HL-60 (cell line): ENCODE measurements at regions not wholly inside any gene's neighbourhood (a gene's known extent, or its start where the extent isn't known, plus 50 kb on each side); places are given as distances from the start of the nearest gene placed in this dataset.

Experiments used
- DNase-seq, 2 experiments: peaks; one replicate each; pipeline ENCODE4 v3.0.0-alpha.2; 2010 to 2020; ENCODE audit warnings: low read depth in 1 of 2, low spot score in 1 of 2
- H3K27ac ChIP-seq: fragments of 250-450 bp; sonication (Bioruptor Pico); replicated peaks from 2 replicates; pipeline ENCODE4 v1.5.1; 2020; ENCODE audit warnings: mild to moderate bottlenecking, moderate library complexity
- H3K27me3 ChIP-seq: fragments of 250-450 bp; sonication (Bioruptor Pico); 2 replicates; pipeline ENCODE4 v1.5.1; 2021; ENCODE audit warnings: mild to moderate bottlenecking, moderate library complexity; ENCODE audit not compliant: insufficient read depth, poor library complexity, severe bottlenecking
- H3K4me3 ChIP-seq: replicated peaks from 2 replicates; pipeline ENCODE4 v1.5.1; 2011; ENCODE audit warnings: mild to moderate bottlenecking, control low read depth, low read length; ENCODE audit not compliant: insufficient read depth
- GABPA ChIP-seq: IDR thresholded peaks from 2 replicates; pipeline ENCODE4 v1.6.1; 2012; ENCODE audit warnings: low read depth
- POLR2AphosphoS5 ChIP-seq: IDR thresholded peaks from 2 replicates; pipeline ENCODE4 v1.6.1; 2012; ENCODE audit warnings: low read depth
- SPI1 ChIP-seq: IDR thresholded peaks from 2 replicates; pipeline ENCODE4 v1.6.1; 2012; ENCODE audit warnings: low read depth, mild to moderate bottlenecking, borderline replicate concordance
- TF ChIP-seq, protein P1 (sequence below): IDR thresholded peaks from 2 replicates; pipeline ENCODE4 v1.6.1; 2012; ENCODE audit warnings: low read depth; ENCODE audit not compliant: insufficient replicate concordance
- TF ChIP-seq, protein P2 (sequence below): IDR thresholded peaks from one replicate; pipeline ENCODE4 v1.5.1; 2011; ENCODE audit warnings: low read length, control low read depth, inconsistent platforms; ENCODE audit not compliant: insufficient read depth

DNA sequence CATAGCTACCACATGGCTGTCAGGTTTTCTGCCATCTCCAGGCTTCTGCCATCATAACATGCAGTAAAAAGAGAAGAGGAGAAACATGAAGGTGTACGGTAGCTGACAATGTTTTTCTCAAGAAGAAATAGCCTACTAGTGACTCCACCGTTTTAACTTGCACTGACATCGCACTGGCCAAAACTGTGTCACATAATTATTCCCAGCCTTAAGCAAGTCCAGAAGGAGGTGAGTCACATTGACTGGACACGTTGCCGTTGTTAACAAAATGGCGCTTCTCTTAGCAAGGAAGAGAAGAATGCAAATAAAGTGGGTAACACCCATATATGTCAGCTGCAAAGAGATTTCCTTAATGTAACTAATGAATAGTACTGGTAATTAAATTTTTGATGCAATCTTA lies 810.4 kb upstream of the SLC10A2 start:
- no peak overlapping the region for H3K4me3 ChIP-seq
- peaks cover 5% of the 10 kb centered on the region for H3K27me3 ChIP-seq
- H3K27ac ChIP-seq = no peak overlapping the region
- no peak for DNase-seq
- TF ChIP-seq, protein P1, sequence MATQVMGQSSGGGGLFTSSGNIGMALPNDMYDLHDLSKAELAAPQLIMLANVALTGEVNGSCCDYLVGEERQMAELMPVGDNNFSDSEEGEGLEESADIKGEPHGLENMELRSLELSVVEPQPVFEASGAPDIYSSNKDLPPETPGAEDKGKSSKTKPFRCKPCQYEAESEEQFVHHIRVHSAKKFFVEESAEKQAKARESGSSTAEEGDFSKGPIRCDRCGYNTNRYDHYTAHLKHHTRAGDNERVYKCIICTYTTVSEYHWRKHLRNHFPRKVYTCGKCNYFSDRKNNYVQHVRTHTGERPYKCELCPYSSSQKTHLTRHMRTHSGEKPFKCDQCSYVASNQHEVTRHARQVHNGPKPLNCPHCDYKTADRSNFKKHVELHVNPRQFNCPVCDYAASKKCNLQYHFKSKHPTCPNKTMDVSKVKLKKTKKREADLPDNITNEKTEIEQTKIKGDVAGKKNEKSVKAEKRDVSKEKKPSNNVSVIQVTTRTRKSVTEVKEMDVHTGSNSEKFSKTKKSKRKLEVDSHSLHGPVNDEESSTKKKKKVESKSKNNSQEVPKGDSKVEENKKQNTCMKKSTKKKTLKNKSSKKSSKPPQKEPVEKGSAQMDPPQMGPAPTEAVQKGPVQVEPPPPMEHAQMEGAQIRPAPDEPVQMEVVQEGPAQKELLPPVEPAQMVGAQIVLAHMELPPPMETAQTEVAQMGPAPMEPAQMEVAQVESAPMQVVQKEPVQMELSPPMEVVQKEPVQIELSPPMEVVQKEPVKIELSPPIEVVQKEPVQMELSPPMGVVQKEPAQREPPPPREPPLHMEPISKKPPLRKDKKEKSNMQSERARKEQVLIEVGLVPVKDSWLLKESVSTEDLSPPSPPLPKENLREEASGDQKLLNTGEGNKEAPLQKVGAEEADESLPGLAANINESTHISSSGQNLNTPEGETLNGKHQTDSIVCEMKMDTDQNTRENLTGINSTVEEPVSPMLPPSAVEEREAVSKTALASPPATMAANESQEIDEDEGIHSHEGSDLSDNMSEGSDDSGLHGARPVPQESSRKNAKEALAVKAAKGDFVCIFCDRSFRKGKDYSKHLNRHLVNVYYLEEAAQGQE = no peak
- TF ChIP-seq POLR2AphosphoS5 (no peak), GABPA (no peak), SPI1 (no peak)
- TF ChIP-seq, protein P2, sequence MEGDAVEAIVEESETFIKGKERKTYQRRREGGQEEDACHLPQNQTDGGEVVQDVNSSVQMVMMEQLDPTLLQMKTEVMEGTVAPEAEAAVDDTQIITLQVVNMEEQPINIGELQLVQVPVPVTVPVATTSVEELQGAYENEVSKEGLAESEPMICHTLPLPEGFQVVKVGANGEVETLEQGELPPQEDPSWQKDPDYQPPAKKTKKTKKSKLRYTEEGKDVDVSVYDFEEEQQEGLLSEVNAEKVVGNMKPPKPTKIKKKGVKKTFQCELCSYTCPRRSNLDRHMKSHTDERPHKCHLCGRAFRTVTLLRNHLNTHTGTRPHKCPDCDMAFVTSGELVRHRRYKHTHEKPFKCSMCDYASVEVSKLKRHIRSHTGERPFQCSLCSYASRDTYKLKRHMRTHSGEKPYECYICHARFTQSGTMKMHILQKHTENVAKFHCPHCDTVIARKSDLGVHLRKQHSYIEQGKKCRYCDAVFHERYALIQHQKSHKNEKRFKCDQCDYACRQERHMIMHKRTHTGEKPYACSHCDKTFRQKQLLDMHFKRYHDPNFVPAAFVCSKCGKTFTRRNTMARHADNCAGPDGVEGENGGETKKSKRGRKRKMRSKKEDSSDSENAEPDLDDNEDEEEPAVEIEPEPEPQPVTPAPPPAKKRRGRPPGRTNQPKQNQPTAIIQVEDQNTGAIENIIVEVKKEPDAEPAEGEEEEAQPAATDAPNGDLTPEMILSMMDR = no peak

DNA sequence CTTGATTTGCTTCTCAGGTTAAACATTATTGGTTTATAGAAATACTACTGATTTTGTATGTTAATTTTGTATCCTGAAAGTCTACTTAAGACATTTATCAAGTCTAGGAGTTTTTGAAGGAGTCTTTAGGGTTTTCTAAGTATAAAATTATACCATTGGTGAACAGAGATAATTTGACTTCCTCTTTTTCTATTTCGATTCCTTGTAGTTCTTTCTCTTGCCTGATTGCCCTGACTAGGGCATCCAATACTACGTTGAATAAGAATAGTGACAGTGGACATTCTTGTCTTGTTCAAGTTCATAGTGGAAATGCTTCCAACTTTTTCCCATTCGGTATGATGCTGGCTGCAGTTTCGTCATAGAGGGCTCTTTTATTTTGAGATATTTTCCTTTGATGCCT lies 807.5 kb upstream of the SLC10A2 start:
- TF ChIP-seq, protein P1 = no peak
- TF ChIP-seq, protein P2 = no peak
- TF ChIP-seq GABPA = no peak
- TF ChIP-seq SPI1 = peak; percentile 74
- TF ChIP-seq POLR2AphosphoS5 = no peak
- H3K27ac ChIP-seq = no peak overlapping the region
- H3K4me3 ChIP-seq = no peak overlapping the region
- no peaks in the 10 kb centered on the region for H3K27me3 ChIP-seq
- no peak for DNase-seq

DNA sequence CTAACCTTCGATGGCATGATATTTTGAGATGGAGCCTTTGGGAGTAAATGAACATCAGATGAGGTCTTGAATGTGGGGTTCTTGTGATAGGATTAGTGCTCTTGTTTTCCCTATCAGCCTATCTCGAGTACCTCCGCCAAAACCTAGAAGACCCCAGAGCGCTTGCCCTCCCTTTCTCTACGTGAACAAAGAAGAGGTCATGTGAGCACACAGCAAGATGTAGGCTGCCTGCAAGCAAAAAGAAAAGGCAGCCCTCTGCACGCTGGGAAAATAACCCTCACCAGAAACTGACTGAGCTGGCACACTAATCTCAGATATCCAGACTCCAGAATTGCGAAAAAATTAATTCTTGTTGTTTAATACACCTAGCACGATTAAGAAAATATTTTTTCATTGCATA lies 799.8 kb upstream of the SLC10A2 start:
- TF ChIP-seq SPI1 = no peak
- TF ChIP-seq POLR2AphosphoS5 = no peak
- TF ChIP-seq, protein P2 = no peak
- TF ChIP-seq, protein P1 = no peak
- TF ChIP-seq GABPA = no peak

More for the DNA sequence above, 799.8 kb upstream of the SLC10A2 start:
- H3K4me3 ChIP-seq = no peak overlapping the region
- no peak for DNase-seq
- H3K27me3 ChIP-seq = no peaks in the 10 kb centered on the region
- H3K27ac ChIP-seq = no peak overlapping the region
